ENCODE measurements at regions not wholly inside any gene's neighbourhood (a gene's known extent, or its start where the extent isn't known, plus 50 kb on each side); places are given as distances from the start of the nearest gene placed in this dataset.

- no TSS peak for BruUV-seq (replicated peaks)
- ChIA-PET POLR2A (ENCODE audit: low non-redundant PET) (no interaction called here), CTCF (no interaction called here)
- Histone ChIP-seq H3K27me3 (replicated peaks; ENCODE audit: insufficient read depth, low read depth, low read length, poor library complexity) (no peaks in the 10 kb centered on the region), H3K36me3 (ENCODE audit: insufficient read depth, low read length, poor library complexity, severe bottlenecking) (no peaks in the 10 kb centered on the region), H3K27ac (ENCODE audit: low read depth, low read length, poor library complexity, severe bottlenecking) (no peak overlapping the region), H3K9me3 (ENCODE audit: low read depth, low read length, poor library complexity, severe bottlenecking) (no peaks in the 10 kb centered on the region), H3K4me1 (ENCODE audit: insufficient read depth, low read length, poor library complexity, severe bottlenecking) (no peaks in the 10 kb centered on the region), H3K4me3 (ENCODE audit: low read depth, low read length, poor library complexity, severe bottlenecking) (no peak overlapping the region)
- TF ChIP-seq CTCF (conservative IDR thresholded peaks at IDR 0.05; ENCODE audit: low read depth, low read length) (no peak), EZH2 (IDR thresholded peaks at IDR 0.05; ENCODE audit: borderline replicate concordance, low read depth, low read length, poor library complexity, severe bottlenecking) (no peak)
- intact Hi-C loops (cut with micrococcal nuclease; ENCODE audit: unreplicated experiment), result no loop called here
- no peak for DNase-seq (ENCODE audit: low spot score)
Observed at GRCh38 chr4:100574607-100575006, 56.8 kb upstream of the EMCN start.

GRCh38 chr4:100569196-100569595 lies 51.4 kb upstream of the EMCN start:
- no peak for TF ChIP-seq CTCF (conservative IDR thresholded peaks at IDR 0.05; ENCODE audit: low read depth, low read length)
- TF ChIP-seq EZH2 (IDR thresholded peaks at IDR 0.05; ENCODE audit: borderline replicate concordance, low read depth, low read length, poor library complexity, severe bottlenecking), result no peak
- ChIA-PET POLR2A (ENCODE audit: low non-redundant PET) (no interaction called here), CTCF (no interaction called here)
- no peak overlapping the region for H3K27ac ChIP-seq (ENCODE audit: low read depth, low read length, poor library complexity, severe bottlenecking)
- H3K4me1 ChIP-seq (ENCODE audit: insufficient read depth, low read length, poor library complexity, severe bottlenecking), result no peaks in the 10 kb centered on the region
- no TSS peak for BruUV-seq (replicated peaks)
- H3K36me3 ChIP-seq (ENCODE audit: insufficient read depth, low read length, poor library complexity, severe bottlenecking), result no peaks in the 10 kb centered on the region
- no peak overlapping the region for H3K4me3 ChIP-seq (ENCODE audit: low read depth, low read length, poor library complexity, severe bottlenecking)
- H3K9me3 ChIP-seq (ENCODE audit: low read depth, low read length, poor library complexity, severe bottlenecking), result no peaks in the 10 kb centered on the region
- intact Hi-C loops (cut with micrococcal nuclease; ENCODE audit: unreplicated experiment), result no loop called here
- no peak for DNase-seq (ENCODE audit: low spot score)
- H3K27me3 ChIP-seq (replicated peaks; ENCODE audit: insufficient read depth, low read depth, low read length, poor library complexity), result no peaks in the 10 kb centered on the region
